HG03520 (cell line): ENCODE measurements at regions not wholly inside any gene's neighbourhood (a gene's known extent, or its start where the extent isn't known, plus 50 kb on each side); places are given as distances from the start of the nearest gene placed in this dataset.
"Not testable (repeated sequence)": the region's sequence is repeated elsewhere in the genome, so short reads cannot be mapped to it uniquely, and the experiment has no call there.

Source experiments
- ATAC-seq: cut with Tn5 transposase; IDR thresholded peaks from one replicate; pipeline ENCODE4 v1.9.1; 2021; ENCODE audit warnings: mild to moderate bottlenecking, moderate library complexity; ENCODE audit not compliant: unreplicated experiment

- no peak for ATAC-seq
Observed at GRCh38 chr2:35606394-35606793, 749.2 kb upstream of the CRIM1 start.

GRCh38 chr2:35598310-35598709 is 757.3 kb upstream of the CRIM1 start:
- no peak for ATAC-seq

GRCh38 chr2:35591886-35592285 is 763.7 kb upstream of the CRIM1 start:
- ATAC-seq: no peak

- ATAC-seq: no peak
Observed at GRCh38 chr2:35585972-35586371, 769.6 kb upstream of the CRIM1 start.

GRCh38 chr2:35582637-35583036 is 772.9 kb upstream of the CRIM1 start:
- no peak for ATAC-seq

- ATAC-seq: no peak
Observed at GRCh38 chr2:35580956-35581355, 774.6 kb upstream of the CRIM1 start.

GRCh38 chr2:35568574-35568973 is 787.0 kb upstream of the CRIM1 start:
- not testable (repeated sequence) for ATAC-seq

- ATAC-seq: no peak
Observed at GRCh38 chr2:35562488-35562887, 793.1 kb upstream of the CRIM1 start.

GRCh38 chr2:35548171-35548570 is 807.4 kb upstream of the CRIM1 start:
- ATAC-seq: no peak

- no peak for ATAC-seq
Observed at GRCh38 chr2:35545301-35545700, 810.3 kb upstream of the CRIM1 start.

- no peak for ATAC-seq
Observed at GRCh38 chr2:35538796-35539195, 816.8 kb upstream of the CRIM1 start.

GRCh38 chr2:35530615-35531135 is 824.9 kb upstream of the CRIM1 start:
- no peak for ATAC-seq

GRCh38 chr2:35526741-35527140 is 828.8 kb upstream of the CRIM1 start:
- ATAC-seq: no peak

GRCh38 chr2:35522450-35522849 is 833.1 kb upstream of the CRIM1 start:
- no peak for ATAC-seq

- ATAC-seq: no peak
Observed at GRCh38 chr2:35510636-35511035, 844.9 kb upstream of the CRIM1 start.

- ATAC-seq: no peak
Observed at GRCh38 chr2:35508601-35509000, 847.0 kb upstream of the CRIM1 start.

GRCh38 chr2:35504419-35504818 is 851.2 kb upstream of the CRIM1 start:
- no peak for ATAC-seq

- no peak for ATAC-seq
Observed at GRCh38 chr2:35503738-35504199, 851.8 kb upstream of the CRIM1 start.

GRCh38 chr2:35503311-35503710 is 852.3 kb upstream of the CRIM1 start:
- ATAC-seq: no peak

GRCh38 chr2:35501076-35501475 is 854.5 kb upstream of the CRIM1 start:
- no peak for ATAC-seq

GRCh38 chr2:35496022-35496421 is 859.6 kb upstream of the CRIM1 start:
- ATAC-seq: no peak

- ATAC-seq: no peak
Observed at GRCh38 chr2:35495182-35495581, 860.4 kb upstream of the CRIM1 start.

- not testable (repeated sequence) for ATAC-seq
Observed at GRCh38 chr2:35478121-35478520, 877.5 kb upstream of the CRIM1 start.
